Fibroblast of lung (primary cell): ENCODE measurements at regions not wholly inside any gene's neighbourhood (a gene's known extent, or its start where the extent isn't known, plus 50 kb on each side); places are given as distances from the start of the nearest gene placed in this dataset.

Source experiments
- EZH2 ChIP-seq: IDR thresholded peaks from 2 replicates; pipeline ENCODE4 v1.5.1; 2012; ENCODE audit warnings: low read length, control low read depth, mild to moderate bottlenecking; ENCODE audit errors: missing control alignments
- TF ChIP-seq, protein P1 (sequence below), 2 donors: IDR thresholded peaks in 1 of 2; conservative IDR thresholded peaks in 1 of 2; 1 replicate in 1 of 2; 2 replicates in 1 of 2; pipeline ENCODE4 v1.5.1; 2011 to 2012; ENCODE audit warnings: low read length in 2 of 2, control low read depth in 1 of 2, inconsistent platforms in 1 of 2, low read depth in 1 of 2, mild to moderate bottlenecking in 1 of 2

DNA sequence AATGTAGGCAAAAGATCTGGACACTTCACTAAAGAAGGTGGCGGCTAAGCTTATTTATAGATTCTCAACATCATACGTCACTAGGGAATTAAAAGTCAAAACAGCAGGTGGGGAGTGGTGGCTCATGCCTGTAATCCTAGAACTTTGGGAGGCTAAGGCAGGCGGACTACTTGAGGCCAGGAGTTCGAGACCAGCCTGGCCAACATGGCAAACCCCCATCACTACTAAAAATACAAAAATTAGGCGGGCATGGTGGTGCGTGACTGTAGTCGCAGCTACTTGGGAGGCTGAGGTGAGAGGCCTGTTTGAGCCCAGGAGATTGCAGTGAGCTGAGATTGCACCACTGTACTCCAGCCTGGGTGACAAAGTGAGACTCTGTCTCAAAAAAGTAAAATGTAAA lies 74.6 kb downstream of the GPX5 start:
- TF ChIP-seq, protein P1, sequence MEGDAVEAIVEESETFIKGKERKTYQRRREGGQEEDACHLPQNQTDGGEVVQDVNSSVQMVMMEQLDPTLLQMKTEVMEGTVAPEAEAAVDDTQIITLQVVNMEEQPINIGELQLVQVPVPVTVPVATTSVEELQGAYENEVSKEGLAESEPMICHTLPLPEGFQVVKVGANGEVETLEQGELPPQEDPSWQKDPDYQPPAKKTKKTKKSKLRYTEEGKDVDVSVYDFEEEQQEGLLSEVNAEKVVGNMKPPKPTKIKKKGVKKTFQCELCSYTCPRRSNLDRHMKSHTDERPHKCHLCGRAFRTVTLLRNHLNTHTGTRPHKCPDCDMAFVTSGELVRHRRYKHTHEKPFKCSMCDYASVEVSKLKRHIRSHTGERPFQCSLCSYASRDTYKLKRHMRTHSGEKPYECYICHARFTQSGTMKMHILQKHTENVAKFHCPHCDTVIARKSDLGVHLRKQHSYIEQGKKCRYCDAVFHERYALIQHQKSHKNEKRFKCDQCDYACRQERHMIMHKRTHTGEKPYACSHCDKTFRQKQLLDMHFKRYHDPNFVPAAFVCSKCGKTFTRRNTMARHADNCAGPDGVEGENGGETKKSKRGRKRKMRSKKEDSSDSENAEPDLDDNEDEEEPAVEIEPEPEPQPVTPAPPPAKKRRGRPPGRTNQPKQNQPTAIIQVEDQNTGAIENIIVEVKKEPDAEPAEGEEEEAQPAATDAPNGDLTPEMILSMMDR (conservative IDR thresholded peaks at IDR 0.05 in 1 of 2, IDR thresholded peaks at IDR 0.05 in 1 of 2; ENCODE audit: low read depth in 1 of 2, low read length in 2 of 2), result no peak
- TF ChIP-seq EZH2, result no peak
